Breast epithelium (tissue), 4 donors: ENCODE measurements at regions not wholly inside any gene's neighbourhood (a gene's known extent, or its start where the extent isn't known, plus 50 kb on each side); places are given as distances from the start of the nearest gene placed in this dataset.

Experiments used
- DNase-seq, 2 donors: peaks; one replicate each; pipeline ENCODE4 v3.0.0-alpha.2; 2019; ENCODE audit warnings: low spot score in 2 of 2
- H3K27ac ChIP-seq, 2 donors: fragments of 200-600 bp; sonication (generic) in 1 of 2; one replicate each; pipeline ENCODE4 v1.5.1; 2016 to 2019; ENCODE audit warnings: mild to moderate bottlenecking in 1 of 2
- H3K27me3 ChIP-seq, 2 donors: fragments of 200-600 bp; sonication (generic) in 1 of 2; one replicate each; pipeline versions ENCODE4 v1.5.1 to v1.6.0; 2017 to 2019; ENCODE audit warnings: control low read depth in 1 of 2, mild to moderate bottlenecking in 1 of 2
- H3K36me3 ChIP-seq: fragments of 200-600 bp; one replicate; pipeline ENCODE4 v1.5.1; 2019
- H3K4me1 ChIP-seq, 2 donors: fragments of 200-600 bp; sonication (generic); one replicate each; pipeline ENCODE4 v1.5.1; 2016 to 2019; ENCODE audit warnings: control low read depth in 1 of 2
- H3K4me3 ChIP-seq, 3 donors: fragments of 200-600 bp; sonication (generic); 1 replicate in 2 of 3; 2 replicates in 1 of 3; pipeline ENCODE4 v1.5.1; 2016 to 2019; ENCODE audit warnings: mild to moderate bottlenecking in 3 of 3, moderate library complexity in 2 of 3
- H3K9me3 ChIP-seq, 2 donors: fragments of 200-600 bp; sonication (generic) in 1 of 2; one replicate each; pipeline ENCODE4 v1.5.1; 2016 to 2019; ENCODE audit warnings: control low read depth in 1 of 2
- CTCF ChIP-seq, 3 donors: fragments of 450-650 bp; IDR thresholded peaks; one replicate each; pipeline ENCODE4 v1.5.1; 2016 to 2017; ENCODE audit warnings: antibody characterized with exemption in 3 of 3, mild to moderate bottlenecking in 3 of 3, moderate library complexity in 3 of 3
- POLR2A ChIP-seq: fragments of 450-650 bp; IDR thresholded peaks from one replicate; pipeline ENCODE4 v1.6.1; 2016; ENCODE audit warnings: antibody characterized with exemption, mild to moderate bottlenecking, moderate library complexity
- POLR2AphosphoS5 ChIP-seq, 3 donors: sonication (generic); formaldehyde crosslinking; IDR thresholded peaks; one replicate each; pipeline ENCODE4 v1.6.1; 2017; ENCODE audit warnings: antibody characterized with exemption in 3 of 3
- intact Hi-C: fragments of 100-400 bp; cut with DNase I; formaldehyde crosslinking; loops from one replicate; pipeline ENCODE4 v1.15.1; 2023; ENCODE audit warnings: low total_unique reads

- H3K27ac ChIP-seq: no peak overlapping the region
- intact Hi-C loops: no loop called here
- H3K4me3 ChIP-seq: no peak overlapping the region
- DNase-seq: no peak
- H3K27me3 ChIP-seq: no peaks in the 10 kb centered on the region
- H3K9me3 ChIP-seq: peaks cover 0 to 7% of the 10 kb centered on the region in 2 donors
- H3K36me3 ChIP-seq: no peaks in the 10 kb centered on the region
- no peaks in the 10 kb centered on the region for H3K4me1 ChIP-seq
- no peak for TF ChIP-seq POLR2A
- no peak for TF ChIP-seq CTCF (IDR thresholded peaks at IDR 0.05)
- TF ChIP-seq POLR2AphosphoS5 (IDR thresholded peaks at IDR 0.05): no peak
Observed at GRCh38 chr6:85065831-85066230, 301.4 kb upstream of the TBX18 start.

- no peaks in the 10 kb centered on the region for H3K9me3 ChIP-seq
- intact Hi-C loops: no loop called here
Observed at GRCh38 chr6:85063611-85064010, 299.2 kb upstream of the TBX18 start.

GRCh38 chr6:85062884-85063283 is 298.5 kb upstream of the TBX18 start:
- Histone ChIP-seq H3K9me3 (no peaks in the 10 kb centered on the region), H3K27ac (no peak overlapping the region), H3K36me3 (no peaks in the 10 kb centered on the region), H3K27me3 (no peaks in the 10 kb centered on the region), H3K4me1 (no peaks in the 10 kb centered on the region), H3K4me3 (no peak overlapping the region)
- TF ChIP-seq CTCF (IDR thresholded peaks at IDR 0.05): no peak
- intact Hi-C loops: no loop called here
- no peak for DNase-seq

More at GRCh38 chr6:85063611-85064010, 299.2 kb upstream of the TBX18 start:
- TF ChIP-seq POLR2A (no peak), POLR2AphosphoS5 (IDR thresholded peaks at IDR 0.05) (no peak), CTCF (IDR thresholded peaks at IDR 0.05) (no peak)
- no peak for DNase-seq
- H3K36me3 ChIP-seq: no peaks in the 10 kb centered on the region
- H3K27ac ChIP-seq: no peak overlapping the region
- H3K4me3 ChIP-seq: no peak overlapping the region
- H3K4me1 ChIP-seq: no peaks in the 10 kb centered on the region
- no peaks in the 10 kb centered on the region for H3K27me3 ChIP-seq

GRCh38 chr6:85058806-85059205 is 294.4 kb upstream of the TBX18 start:
- intact Hi-C loops: no loop called here
- H3K36me3 ChIP-seq: no peaks in the 10 kb centered on the region

GRCh38 chr6:85050149-85050548 is 285.8 kb upstream of the TBX18 start:
- no peaks in the 10 kb centered on the region for H3K9me3 ChIP-seq
- no peaks in the 10 kb centered on the region for H3K4me1 ChIP-seq
- no peak overlapping the region for H3K27ac ChIP-seq
- DNase-seq: no peak
- H3K4me3 ChIP-seq: no peak overlapping the region
- intact Hi-C loops: no loop called here
- H3K36me3 ChIP-seq: no peaks in the 10 kb centered on the region
- no peak for TF ChIP-seq POLR2AphosphoS5 (IDR thresholded peaks at IDR 0.05)
- no peak for TF ChIP-seq CTCF (IDR thresholded peaks at IDR 0.05)
- TF ChIP-seq POLR2A: no peak
- H3K27me3 ChIP-seq: no peaks in the 10 kb centered on the region

More at GRCh38 chr6:85058806-85059205, 294.4 kb upstream of the TBX18 start:
- no peaks in the 10 kb centered on the region for H3K4me1 ChIP-seq
- H3K27me3 ChIP-seq: no peaks in the 10 kb centered on the region
- TF ChIP-seq CTCF (IDR thresholded peaks at IDR 0.05) (no peak), POLR2A (no peak), POLR2AphosphoS5 (IDR thresholded peaks at IDR 0.05) (no peak)
- no peak overlapping the region for H3K4me3 ChIP-seq
- H3K27ac ChIP-seq: no peak overlapping the region
- no peaks in the 10 kb centered on the region for H3K9me3 ChIP-seq
- no peak for DNase-seq
